Myocyte (in vitro differentiated cells): ENCODE measurements at regions not wholly inside any gene's neighbourhood (a gene's known extent, or its start where the extent isn't known, plus 50 kb on each side); places are given as distances from the start of the nearest gene placed in this dataset.
"Not testable (repeated sequence)": the region's sequence is repeated elsewhere in the genome, so short reads cannot be mapped to it uniquely, and the experiment has no call there.

Experiments
- DNase-seq: peaks from one replicate; pipeline ENCODE4 v3.0.0-alpha.2; 2012; ENCODE audit warnings: low read depth

- DNase-seq: no peak
Measured at GRCh38 chr4:117664706-117665444, 369.4 kb upstream of the NDST3 start.

- DNase-seq: no peak
Measured at GRCh38 chr4:117676153-117676552, 358.1 kb upstream of the NDST3 start.

- no peak for DNase-seq
Measured at GRCh38 chr4:117678861-117679260, 355.4 kb upstream of the NDST3 start.

DNA sequence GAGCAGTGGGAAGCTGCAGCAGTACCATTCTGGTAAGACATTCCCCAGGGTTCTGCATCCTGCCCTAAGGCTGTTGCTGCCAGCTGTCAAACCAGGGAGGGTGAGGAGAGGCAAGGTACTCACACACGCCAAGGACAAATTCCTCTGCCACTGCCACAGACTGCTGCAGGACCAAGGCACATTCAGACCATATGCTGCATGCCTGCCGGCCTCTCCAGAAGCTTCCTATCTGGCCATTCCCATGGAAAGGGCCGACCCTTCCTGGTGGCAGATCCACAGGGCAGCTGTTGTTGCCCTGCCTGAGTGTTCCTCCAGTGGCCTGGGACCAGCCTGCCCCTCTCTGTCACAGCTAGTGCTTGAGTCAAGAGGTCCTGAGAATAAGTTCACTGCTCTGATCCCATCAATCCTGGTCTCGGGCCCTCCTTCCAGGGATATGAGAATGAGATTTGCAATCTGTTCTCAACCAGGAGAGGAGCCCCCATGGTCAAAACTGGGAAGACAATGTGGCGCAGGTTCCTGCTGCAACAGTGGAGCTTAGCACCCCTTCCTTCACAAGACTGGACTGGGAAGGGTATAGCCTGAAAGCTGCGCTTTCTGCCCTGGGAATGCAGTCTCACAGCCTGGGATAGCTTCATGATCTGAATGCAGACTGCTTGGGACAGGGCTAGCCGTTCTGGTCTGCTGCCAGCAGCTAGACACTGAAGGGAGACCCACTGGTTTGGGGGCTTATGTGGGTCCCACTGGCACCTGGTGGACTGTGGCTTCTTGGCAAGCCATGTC lies 342.5 kb upstream of the NDST3 start:
- DNase-seq: no peak

- no peak for DNase-seq
Measured at GRCh38 chr4:117692538-117692937, 341.7 kb upstream of the NDST3 start.

- DNase-seq: no peak
Measured at GRCh38 chr4:117699595-117699994, 334.7 kb upstream of the NDST3 start.

DNA sequence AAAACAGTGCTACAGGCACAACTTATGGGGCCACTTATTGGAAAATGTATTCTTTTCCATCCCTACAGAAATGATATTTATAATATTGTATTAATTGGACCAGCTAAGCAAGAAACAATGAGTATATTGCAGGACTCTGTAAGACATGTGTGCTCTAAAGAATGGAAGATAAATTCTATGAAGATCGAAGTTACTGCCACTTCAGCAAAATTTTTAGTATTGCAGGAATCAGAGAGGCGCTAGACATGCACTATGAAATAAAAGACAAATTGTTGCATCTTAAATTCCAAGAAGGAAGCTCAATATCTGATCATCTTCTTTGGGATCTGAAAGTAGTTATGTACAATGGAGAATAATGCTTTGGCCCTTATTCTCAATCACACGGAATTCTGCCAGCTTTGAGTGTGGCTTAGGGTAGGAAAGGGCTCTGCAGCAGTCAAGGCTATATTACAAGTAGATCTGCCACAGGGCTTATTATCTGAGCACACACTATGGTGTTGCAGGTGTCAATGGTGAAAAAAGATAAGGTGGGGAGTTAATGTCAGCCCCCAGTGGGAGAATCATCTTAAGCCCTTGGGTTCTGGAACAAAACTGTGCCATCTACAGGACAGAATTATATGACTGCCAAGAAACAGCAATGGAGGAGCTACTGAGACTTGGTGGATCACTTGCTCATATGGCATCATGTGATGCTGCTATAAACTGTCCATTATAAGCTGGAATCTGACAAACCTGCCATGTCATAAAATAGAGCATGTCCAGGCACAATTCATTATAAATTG lies 334.0 kb upstream of the NDST3 start:
- DNase-seq: no peak

DNA sequence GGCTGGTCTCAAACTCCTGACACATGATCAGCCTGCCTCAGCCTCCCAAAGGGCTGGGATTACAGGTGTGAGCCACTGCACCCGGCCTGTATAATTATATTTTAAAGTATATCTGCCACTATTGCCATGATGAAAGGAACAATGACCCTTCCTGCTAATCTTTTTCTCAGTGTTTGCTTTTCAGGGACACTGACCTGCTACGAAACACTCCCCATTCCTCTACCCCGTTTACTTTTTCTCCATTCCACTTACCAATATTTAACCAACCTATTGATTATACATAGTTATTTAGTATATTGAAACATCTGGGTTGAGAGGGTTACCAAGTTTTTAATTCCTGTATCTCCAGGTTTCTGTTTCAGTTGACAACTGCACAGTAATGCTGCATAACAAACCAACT lies 331.9 kb upstream of the NDST3 start:
- no peak for DNase-seq

GRCh38 chr4:117704721-117705120 lies 329.6 kb upstream of the NDST3 start:
- DNase-seq: no peak

- no peak for DNase-seq
Measured at GRCh38 chr4:117740736-117741135, 293.6 kb upstream of the NDST3 start.

DNA sequence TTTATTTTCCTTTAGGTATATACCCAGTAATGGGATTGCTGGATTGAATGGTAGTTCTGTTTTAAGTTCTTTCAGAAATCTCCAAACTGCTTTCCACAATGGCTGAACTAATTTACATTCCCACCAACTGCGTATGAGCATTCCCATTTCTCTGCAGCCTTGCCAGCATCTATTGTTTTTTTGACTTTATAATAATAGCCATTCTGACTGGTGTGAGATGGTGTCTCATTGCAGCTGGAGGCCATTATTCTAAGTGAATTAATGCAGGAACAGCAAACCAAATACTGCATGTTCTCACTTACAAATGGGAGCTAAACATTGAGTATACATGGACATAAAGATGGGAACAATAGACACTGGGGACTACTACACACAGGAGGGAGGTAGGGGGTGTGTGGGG lies 288.9 kb upstream of the NDST3 start:
- not testable (repeated sequence) for DNase-seq

GRCh38 chr4:117755438-117755837 lies 278.8 kb upstream of the NDST3 start:
- DNase-seq: no peak

DNA sequence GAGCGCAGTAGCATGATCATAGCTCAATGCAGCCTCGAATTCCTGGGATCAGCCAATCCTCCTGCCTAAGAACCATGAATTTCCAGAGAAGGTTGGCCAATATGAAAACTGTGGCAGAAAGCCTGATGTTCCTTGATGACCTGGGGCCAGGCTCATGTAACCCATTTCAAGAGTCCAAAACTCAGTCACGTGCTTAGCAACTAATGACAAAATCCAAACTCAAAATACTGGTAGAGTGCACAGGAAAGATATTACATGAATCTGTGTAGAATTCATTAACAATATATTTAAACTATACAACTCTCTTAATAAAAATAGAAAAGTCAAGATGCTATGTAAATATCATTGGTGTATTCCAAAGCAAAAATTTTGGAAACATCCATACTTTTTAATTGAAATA lies 265.7 kb upstream of the NDST3 start:
- no peak for DNase-seq

- DNase-seq: no peak
Measured at GRCh38 chr4:117770269-117771102, 263.8 kb upstream of the NDST3 start.

GRCh38 chr4:117771647-117772337 lies 262.5 kb upstream of the NDST3 start:
- no peak for DNase-seq

- no peak for DNase-seq
Measured at GRCh38 chr4:117773064-117773936, 261.0 kb upstream of the NDST3 start.

GRCh38 chr4:117777721-117778120 lies 256.6 kb upstream of the NDST3 start:
- DNase-seq: no peak

- no peak for DNase-seq
Measured at GRCh38 chr4:117783716-117784115, 250.6 kb upstream of the NDST3 start.

DNA sequence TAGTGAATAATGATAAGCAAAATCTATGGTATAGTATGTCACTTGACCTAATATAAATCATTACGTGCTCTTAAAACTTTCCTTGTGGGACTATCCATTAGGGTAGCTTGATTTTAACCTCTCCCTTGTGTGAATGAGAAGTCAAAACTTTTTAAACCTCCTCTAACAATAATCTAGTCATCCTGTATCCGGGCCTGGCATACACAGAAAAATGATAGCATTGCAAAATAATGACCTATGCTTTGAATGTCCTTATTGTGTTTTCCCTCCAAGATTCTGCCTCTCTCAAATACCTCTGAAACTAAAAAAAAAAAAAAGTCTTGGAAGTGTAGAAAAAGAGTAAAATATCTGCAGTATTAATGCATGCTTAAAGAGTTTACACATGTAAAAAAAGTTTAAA lies 250.0 kb upstream of the NDST3 start:
- DNase-seq: no peak

- no peak for DNase-seq
Measured at GRCh38 chr4:117786566-117786965, 247.7 kb upstream of the NDST3 start.
